Stimulated activated CD8-positive, alpha-beta memory T cell treated with anti-CD3 and anti-CD28 coated beads, Interleukin-7, amount 100 ng/mL, for 1 hour (primary cell): ENCODE measurements at regions not wholly inside any gene's neighbourhood (a gene's known extent, or its start where the extent isn't known, plus 50 kb on each side); places are given as distances from the start of the nearest gene placed in this dataset.

Experiments used
- DNase-seq, 2 donors: peaks; one replicate each; pipeline ENCODE4 v3.0.0-alpha.2; 2020; ENCODE audit warnings: low read depth in 2 of 2

DNA sequence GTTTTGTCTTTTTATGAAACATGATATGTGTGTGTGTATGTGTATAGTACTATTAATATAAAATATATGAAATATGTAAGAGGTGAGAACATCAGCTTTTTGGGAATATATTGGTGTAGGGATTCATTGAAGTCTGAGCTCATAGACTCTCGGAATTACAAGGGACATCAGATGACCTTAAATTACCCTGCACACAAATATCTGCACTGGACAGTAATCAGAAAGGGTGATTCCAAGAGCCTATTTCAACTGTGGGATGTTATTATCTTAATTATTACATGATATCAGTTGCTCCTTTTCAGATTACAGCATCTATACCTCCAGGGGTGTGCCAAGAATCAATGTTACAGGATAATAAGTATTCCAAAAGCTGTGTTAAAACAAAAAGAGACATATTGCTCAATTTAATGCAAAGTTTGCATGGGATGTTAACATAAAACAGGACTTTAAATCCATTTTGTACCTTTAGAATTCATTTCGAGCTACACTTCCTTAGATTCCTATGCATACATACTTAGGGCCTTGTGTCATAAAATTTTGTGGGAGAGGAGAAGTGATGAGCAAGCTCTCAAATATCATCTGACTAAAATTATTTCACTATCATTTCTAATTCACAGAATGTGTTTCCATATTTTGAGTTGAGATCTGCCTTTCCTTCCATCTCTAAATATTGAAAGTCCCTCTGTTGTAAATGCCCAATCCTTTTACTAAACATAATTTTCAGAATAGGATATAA lies 365.2 kb downstream of the BRINP1 start:
- DNase-seq = no peak

- no peak for DNase-seq
These were observed 364.6 kb downstream of the BRINP1 start for GRCh38 chr9:119004618-119004990.

DNA sequence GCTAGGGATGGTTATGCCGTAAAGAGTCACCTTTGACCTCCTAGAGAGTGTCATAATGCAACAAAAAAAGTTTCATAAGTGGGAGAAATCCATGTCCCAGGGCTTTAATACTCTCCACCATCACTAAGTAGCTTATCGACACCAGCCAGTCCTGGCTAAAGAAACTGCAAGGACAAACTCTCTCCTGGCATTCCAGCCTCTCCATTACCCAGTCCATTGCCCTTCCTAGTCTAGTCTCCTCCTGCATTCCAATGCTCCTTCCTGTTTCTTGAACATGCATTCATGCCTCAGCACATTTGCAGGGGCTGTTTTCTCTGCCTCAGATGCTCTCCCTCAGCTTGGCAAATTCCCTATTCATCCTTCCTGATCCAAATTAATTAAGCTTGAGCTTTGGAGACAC lies 364.1 kb downstream of the BRINP1 start:
- DNase-seq = no peak

GRCh38 chr9:119009249-119009648 lies 360.0 kb downstream of the BRINP1 start:
- no peak for DNase-seq

DNA sequence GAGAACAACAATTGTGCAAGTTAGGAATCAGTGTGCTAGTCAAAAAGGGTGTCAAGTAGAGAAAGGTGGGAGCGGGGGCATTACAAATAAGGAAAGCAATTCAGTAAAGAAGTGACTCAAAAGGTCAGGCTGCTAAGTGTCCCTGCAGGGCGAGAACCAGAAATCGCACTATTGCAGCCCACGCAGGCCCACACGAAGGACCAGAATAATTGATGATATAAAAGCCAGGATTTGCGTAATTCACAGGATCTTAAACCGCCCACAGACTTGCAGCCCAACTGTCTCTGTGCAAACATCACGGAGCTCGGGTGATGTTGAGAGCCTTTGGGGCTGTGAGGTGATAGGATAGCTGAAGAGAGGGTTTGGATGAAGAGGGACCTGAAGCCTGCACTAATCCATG lies 349.0 kb downstream of the BRINP1 start:
- no peak for DNase-seq

- DNase-seq = no peak
These were observed 348.4 kb downstream of the BRINP1 start for GRCh38 chr9:119020730-119021333.

DNA sequence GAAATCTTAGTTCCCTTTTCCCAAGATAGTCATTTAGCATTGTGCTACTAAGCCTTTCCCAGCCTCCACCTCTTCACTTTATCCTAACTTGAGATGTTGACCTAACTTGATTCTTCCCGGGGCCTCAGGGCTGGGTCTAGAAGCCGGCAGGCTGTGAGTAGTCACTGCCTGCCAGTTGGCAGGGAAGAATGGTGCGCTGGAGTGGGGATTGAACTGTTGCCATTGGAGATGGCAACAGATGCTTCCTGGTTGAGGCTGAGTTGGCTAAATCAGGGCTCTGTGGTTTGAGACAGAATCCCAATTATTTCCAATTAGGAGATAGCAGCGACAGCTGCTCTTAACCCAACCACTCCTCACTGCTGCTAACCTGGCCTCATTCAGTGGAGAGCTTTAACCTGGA lies 343.1 kb downstream of the BRINP1 start:
- no peak for DNase-seq

- no peak for DNase-seq
These were observed 341.1 kb downstream of the BRINP1 start for GRCh38 chr9:119027901-119028699.

GRCh38 chr9:119029886-119030285 lies 339.3 kb downstream of the BRINP1 start:
- no peak for DNase-seq

DNA sequence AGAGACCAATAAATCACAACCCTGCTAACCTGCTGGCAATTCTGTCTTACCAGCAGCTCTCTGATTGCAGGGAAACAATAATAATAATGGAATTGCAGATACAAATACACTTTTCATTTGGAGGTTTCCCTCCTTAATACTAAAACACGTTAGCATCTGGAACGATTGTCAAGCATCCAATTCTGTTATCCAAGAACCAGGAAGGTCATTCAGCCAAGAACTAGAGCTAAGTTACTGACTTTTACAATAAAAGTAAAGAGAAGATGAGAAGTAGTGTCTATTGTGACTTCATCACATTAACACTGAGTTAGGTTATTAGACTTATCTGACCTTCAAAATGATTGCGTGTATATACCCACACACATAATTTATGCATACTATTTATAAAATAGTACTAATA lies 335.6 kb downstream of the BRINP1 start:
- DNase-seq = no peak

DNA sequence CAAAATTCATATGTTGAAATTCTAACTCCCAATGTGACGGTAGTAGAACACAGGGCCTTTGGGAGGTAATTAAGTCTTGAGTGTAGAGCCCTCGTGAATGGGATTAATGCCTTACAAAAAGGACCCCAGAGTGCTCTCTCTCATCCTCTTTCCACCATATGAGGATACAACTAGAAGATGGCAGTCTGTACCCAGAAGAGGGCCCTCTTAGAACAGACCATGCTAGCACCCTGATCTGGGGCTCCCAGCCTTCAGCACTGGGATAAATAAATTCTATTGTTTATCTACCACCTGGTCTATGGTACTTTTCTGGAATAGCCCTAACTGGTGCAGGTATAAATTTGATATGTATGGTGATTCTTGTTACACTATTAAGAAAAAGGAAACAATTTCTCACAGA lies 332.3 kb downstream of the BRINP1 start:
- no peak for DNase-seq

GRCh38 chr9:119043996-119044395 lies 325.2 kb downstream of the BRINP1 start:
- DNase-seq = no peak

- DNase-seq = no peak
These were observed 324.4 kb downstream of the BRINP1 start for GRCh38 chr9:119044806-119045205.

- DNase-seq = no peak
These were observed 321.5 kb downstream of the BRINP1 start for GRCh38 chr9:119047513-119048307.

GRCh38 chr9:119050281-119050680 lies 319.0 kb downstream of the BRINP1 start:
- DNase-seq = no peak

DNA sequence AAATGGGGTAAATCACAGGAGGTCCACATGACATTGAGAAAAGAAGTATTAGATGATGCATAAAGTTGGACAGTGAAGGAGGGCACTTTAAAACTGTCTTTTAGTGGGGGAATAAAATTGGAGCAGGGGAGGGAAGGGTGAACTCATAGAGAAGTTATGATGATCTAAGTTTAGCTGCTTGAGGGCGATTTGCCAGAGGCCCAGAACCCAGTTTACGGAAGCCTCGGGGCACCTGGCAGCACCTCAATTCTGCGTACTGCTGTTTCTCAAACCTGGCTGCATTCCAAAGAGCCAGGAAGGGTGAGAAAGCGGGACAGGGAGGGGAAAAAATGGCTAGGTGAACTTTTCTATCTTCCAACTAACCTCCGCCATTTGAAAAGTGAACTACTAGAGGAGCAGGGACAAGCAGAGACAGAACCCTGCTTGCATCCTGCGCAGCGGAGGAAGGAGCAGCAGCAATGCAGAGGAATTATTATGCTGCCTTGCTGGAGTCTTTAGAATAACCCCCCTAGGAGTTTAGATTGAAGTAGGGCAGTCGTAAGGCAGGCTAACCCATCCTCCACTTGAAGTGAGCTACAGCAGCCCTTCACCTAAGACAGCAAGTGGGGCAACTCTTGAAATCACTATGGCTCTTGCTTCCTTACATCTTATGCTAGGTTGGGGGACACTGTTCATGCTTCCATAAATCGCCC lies 316.8 kb downstream of the BRINP1 start:
- no peak for DNase-seq

- DNase-seq = no peak
These were observed 316.2 kb downstream of the BRINP1 start for GRCh38 chr9:119053070-119053469.

DNA sequence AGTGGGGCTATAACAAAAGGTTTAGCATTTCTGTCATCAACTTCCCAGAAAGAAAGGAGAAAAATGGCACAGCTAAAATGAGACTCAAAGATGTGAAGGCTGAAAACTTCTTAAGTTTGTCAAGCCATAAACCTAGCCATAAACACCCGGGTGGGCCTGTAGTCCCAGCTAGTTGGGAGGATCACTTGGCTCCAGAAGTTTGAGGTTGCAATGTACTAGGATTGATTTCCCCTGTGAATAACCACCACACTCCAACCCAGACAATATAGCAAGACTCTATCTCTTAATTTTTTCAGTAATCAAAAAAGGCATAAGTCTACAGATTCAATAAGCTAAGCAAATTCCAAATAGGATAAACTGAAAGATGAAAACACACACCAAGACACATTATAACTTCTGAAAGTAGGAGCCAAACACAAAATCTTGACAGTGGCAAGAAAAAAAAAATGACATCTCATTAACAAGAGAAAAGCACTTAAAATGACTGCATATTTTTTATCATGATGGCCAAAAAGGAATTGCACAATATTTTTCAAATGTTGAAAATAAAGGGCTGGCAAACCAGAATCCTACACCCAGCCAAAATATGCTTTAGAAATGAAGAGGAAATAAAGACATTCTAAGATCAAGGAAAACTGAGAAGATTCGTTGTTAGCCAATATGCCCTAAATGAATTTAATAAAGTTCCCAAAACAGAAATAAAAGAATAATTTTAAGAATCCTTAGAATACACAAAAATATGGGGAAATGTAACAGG lies 308.4 kb downstream of the BRINP1 start:
- DNase-seq = no peak

DNA sequence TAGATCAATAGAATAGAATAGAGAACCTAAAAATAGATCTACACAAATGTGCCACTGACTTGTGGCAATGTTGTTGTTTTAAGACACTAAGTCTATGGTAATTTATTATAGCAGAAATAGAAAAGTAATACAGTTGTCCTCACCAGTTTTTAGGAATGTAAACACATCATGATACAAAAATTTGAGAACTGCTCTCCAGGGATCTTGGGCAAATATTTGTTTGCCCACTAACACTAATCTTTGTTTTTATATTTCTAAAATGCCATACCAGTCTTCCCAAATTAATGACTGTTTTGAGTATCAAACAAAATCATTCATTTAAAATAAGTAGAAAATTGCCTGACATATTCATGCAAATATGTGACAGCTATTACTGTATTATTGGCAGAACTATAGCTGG lies 297.6 kb downstream of the BRINP1 start:
- no peak for DNase-seq

- DNase-seq = no peak
These were observed 295.2 kb downstream of the BRINP1 start for GRCh38 chr9:119074017-119074416.

DNA sequence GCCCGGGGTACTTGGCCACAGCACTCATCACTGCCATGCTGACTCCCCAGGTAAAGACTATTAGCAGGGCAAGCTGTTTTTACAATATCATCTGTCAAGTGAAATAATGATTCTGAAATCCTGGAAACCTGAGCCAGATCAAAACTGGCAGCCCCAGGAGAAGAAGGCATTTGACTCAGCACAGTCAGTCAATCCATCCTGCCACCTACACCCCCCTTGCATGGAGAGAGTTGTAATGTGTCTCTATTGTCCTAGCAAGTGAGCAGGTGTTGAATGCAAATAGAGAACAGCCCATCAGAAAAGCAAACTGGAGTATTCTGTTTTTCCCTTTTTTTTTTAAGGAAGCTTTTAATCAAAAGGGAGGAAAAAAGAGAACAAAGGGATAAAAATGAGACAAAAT lies 291.2 kb downstream of the BRINP1 start:
- DNase-seq = no peak
